ENCODE measurements at regions not wholly inside any gene's neighbourhood (a gene's known extent, or its start where the extent isn't known, plus 50 kb on each side); places are given as distances from the start of the nearest gene placed in this dataset.
"Not testable (repeated sequence)": the region's sequence is repeated elsewhere in the genome, so short reads cannot be mapped to it uniquely, and the experiment has no call there.

DNA sequence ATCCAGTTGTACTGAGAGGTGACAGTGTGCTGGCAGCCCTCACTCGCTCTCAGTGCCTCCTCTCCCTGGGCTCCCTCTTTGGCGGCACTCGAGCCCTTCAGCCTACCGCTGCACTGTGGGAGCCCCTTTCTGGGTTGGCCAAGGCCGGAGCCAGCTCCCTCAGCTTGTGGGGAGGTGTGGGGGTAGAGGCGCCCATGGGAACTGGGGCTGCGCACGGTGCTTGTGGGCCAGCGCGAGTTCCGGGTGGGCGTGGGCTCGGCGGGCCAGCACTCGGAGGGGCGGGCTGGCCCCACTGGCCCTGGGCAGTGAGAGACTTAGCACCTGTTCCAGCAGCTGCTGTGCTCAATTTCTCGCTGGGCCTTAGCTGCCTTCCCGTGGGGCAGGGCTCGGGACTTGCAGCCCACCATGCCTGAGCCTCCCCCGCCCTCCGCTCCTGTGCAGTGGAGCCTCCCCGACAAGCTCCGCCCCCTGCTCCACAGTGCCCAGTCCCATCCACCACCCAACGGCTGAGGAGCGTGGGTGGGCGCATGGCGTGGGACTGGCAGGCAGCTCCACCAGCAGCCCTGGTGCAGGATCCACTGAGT, 342.2 kb upstream of the ZNF608 start:
- DNase-seq, result peak in 1 of 3 donors; percentile 8
- Mint-ChIP-seq H3K4me3 (no peak overlapping the region), H3K4me1 (no peaks in the 10 kb centered on the region)

DNA sequence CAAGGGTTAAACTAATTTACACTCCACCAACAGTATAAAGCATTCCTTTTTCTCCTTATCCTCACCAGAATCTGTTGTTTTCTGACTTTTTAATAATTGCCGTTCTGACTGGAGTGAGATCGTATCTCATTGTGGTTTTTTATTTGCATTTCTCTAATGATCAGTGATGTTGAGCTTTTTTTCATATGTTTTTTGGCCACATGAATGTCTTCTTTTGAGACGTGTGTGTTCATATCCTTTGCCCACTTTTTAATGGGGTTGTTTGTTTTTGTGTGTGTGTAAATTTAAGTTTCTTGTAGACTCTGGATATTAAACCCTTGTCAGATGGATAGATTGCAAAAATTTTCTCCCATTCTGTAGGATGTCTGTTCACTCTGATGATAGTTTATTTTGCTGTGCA, 345.7 kb upstream of the ZNF608 start:
- ATAC-seq; H3K9me3 ChIP-seq (ENCODE audit: control insufficient read depth, low read length, poor library complexity, severe bottlenecking); H3K4me1 Mint-ChIP-seq; H3K4me3 Mint-ChIP-seq; H3K36me3 Mint-ChIP-seq (ENCODE audit: low read depth); H3K27ac Mint-ChIP-seq; DNase-seq; H3K27me3 Mint-ChIP-seq: not testable (repeated sequence)

More for the DNA sequence above, 342.2 kb upstream of the ZNF608 start:
- no peak for ATAC-seq
- H3K27ac Mint-ChIP-seq, result no peak overlapping the region
- no peaks in the 10 kb centered on the region for H3K36me3 Mint-ChIP-seq (ENCODE audit: low read depth)
- H3K27me3 Mint-ChIP-seq, result no peaks in the 10 kb centered on the region
- no peaks in the 10 kb centered on the region for H3K9me3 ChIP-seq (ENCODE audit: control insufficient read depth, low read length, poor library complexity, severe bottlenecking)

DNA sequence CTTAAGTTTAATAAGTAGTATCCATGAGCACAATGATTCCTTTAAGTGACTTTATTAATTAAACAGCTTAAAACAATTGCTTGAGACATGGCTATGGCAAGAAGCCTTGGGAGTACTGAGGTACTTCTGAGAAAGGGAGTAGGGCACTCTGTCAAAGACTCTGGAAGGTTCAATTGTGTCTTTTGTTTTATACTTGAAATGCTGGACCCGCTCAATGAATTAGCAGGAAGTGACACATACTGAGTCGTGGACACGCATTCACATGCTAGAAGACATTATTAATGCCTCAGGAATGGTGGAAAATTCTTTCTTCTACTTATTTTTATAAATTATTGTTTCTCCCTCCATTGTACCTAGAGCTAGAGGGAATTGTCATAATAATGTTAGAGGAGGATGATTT, 347.3 kb upstream of the ZNF608 start:
- no peaks in the 10 kb centered on the region for H3K9me3 ChIP-seq (ENCODE audit: control insufficient read depth, low read length, poor library complexity, severe bottlenecking)
- DNase-seq (no peak), ATAC-seq (no peak)
- no peaks in the 10 kb centered on the region for H3K4me1 Mint-ChIP-seq
- H3K4me3 Mint-ChIP-seq, result no peak overlapping the region
- no peaks in the 10 kb centered on the region for H3K27me3 Mint-ChIP-seq
- no peak overlapping the region for H3K27ac Mint-ChIP-seq
- no peaks in the 10 kb centered on the region for H3K36me3 Mint-ChIP-seq (ENCODE audit: low read depth)

DNA sequence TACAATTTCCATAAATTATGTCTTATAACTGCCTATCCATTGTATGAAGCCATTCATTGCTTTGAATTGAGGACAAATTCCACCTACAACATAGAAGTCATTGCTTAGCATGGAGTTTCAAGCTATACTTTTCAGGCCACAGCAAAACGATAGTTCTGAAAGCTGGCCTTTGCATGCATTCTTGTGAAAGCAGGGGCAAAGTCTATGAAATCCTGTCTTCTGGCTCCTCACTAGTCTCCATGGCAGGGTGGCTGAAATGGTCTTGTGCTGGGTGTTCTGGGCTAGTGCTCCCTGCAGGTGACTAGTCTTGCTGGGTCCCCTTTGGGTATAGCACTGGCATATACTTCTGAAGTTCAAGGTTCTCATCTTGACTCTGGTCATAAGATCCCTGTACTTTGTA, 353.9 kb upstream of the ZNF608 start:
- no peaks in the 10 kb centered on the region for H3K27me3 Mint-ChIP-seq
- H3K36me3 Mint-ChIP-seq (ENCODE audit: low read depth), result no peaks in the 10 kb centered on the region
- no peak overlapping the region for H3K4me3 Mint-ChIP-seq
- ATAC-seq (no peak), DNase-seq (no peak)
- H3K27ac Mint-ChIP-seq, result no peak overlapping the region
- H3K9me3 ChIP-seq (ENCODE audit: control insufficient read depth, low read length, poor library complexity, severe bottlenecking), result no peaks in the 10 kb centered on the region
- H3K4me1 Mint-ChIP-seq, result no peaks in the 10 kb centered on the region

DNA sequence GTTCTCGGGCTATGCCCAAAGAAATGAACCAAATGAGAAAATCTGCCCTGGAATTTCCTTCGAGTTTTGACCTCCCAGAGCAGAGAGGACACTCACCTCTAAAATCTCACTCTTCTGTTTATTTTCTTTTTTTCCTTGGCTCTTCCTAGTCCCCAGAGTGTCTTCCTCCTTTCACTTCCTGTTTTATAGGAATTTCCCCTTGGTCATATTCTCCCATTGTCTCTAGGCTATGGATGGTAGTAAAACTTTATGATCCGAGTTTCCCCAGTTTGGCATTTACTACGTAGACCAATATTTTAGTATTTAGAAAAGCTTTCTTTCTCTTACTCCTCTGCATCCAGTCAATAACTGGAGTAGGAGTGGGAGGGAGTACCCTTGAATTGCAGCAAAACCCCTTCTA, 354.5 kb upstream of the ZNF608 start:
- no peaks in the 10 kb centered on the region for H3K27me3 Mint-ChIP-seq
- H3K36me3 Mint-ChIP-seq (ENCODE audit: low read depth), result no peaks in the 10 kb centered on the region
- H3K27ac Mint-ChIP-seq, result no peak overlapping the region
- no peak for DNase-seq
- no peaks in the 10 kb centered on the region for H3K4me1 Mint-ChIP-seq
- no peak overlapping the region for H3K4me3 Mint-ChIP-seq
- no peak for ATAC-seq
- H3K9me3 ChIP-seq (ENCODE audit: control insufficient read depth, low read length, poor library complexity, severe bottlenecking), result no peaks in the 10 kb centered on the region

DNA sequence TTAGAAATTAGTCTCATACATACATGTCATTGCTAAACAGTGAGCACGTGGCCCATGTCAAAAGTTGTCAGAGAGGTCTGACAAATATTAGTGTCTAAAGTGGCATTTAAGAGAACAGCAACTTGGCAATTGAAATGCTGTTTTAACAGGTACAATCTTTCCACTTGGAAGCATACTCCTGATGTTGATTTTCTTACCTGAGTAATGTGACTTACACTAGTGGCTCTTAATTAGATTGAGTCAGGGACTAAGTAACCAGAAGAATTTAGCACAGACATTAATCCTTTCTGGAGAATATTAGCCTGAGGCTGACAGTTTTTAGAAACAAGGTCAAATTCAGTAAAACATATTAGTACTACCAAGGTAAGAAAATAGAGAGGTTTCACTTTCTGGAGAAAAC, 357.0 kb upstream of the ZNF608 start:
- Mint-ChIP-seq H3K27ac (no peak overlapping the region), H3K27me3 (no peaks in the 10 kb centered on the region), H3K4me1 (no peaks in the 10 kb centered on the region), H3K4me3 (no peak overlapping the region), H3K36me3 (ENCODE audit: low read depth) (no peaks in the 10 kb centered on the region)
- no peak for DNase-seq
- no peak for ATAC-seq
- no peaks in the 10 kb centered on the region for H3K9me3 ChIP-seq (ENCODE audit: control insufficient read depth, low read length, poor library complexity, severe bottlenecking)

DNA sequence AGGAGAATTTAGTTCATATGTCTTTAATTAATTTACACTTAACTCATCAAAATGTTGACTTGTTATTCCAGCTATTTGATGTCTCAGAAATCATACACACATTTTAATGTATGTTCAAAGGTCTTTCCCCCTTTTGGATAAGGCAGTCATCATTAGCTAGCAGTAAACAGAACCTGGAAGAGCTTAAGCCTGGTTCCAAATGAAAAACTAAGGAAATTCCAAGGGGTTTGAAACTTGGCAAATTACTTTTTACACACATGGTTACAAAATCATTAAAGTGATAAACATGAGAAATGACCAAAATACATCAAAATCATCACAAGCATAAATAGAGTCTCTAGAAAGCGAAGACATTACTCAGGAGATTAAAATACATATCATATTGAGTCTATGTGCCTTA, 359.8 kb upstream of the ZNF608 start:
- Mint-ChIP-seq H3K27ac (no peak overlapping the region), H3K4me1 (no peaks in the 10 kb centered on the region), H3K4me3 (no peak overlapping the region), H3K36me3 (ENCODE audit: low read depth) (no peaks in the 10 kb centered on the region), H3K27me3 (no peaks in the 10 kb centered on the region)
- no peak for DNase-seq
- no peaks in the 10 kb centered on the region for H3K9me3 ChIP-seq (ENCODE audit: control insufficient read depth, low read length, poor library complexity, severe bottlenecking)
- no peak for ATAC-seq

DNA sequence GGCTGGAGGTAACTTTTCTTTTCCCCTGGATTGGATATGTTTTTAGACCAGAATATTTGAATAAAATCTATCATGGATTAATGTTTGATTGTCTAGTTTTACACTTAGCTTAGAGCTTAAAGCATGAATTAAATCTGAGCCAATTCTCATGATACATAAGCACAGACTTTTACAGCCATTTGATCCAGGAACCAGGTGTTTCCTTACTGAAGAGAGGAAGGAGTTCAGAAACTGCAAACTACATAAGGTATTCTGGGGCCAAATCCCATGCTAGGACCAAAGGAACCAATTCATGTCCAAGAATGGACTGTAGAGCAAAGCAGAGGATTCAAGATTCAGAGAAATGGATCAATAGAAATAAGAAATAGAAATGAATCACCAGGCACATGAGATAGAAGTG, 360.4 kb upstream of the ZNF608 start:
- Mint-ChIP-seq H3K4me3 (no peak overlapping the region), H3K27ac (no peak overlapping the region), H3K27me3 (no peaks in the 10 kb centered on the region), H3K4me1 (no peaks in the 10 kb centered on the region), H3K36me3 (ENCODE audit: low read depth) (no peaks in the 10 kb centered on the region)
- ATAC-seq (no peak), DNase-seq (no peak)
- no peaks in the 10 kb centered on the region for H3K9me3 ChIP-seq (ENCODE audit: control insufficient read depth, low read length, poor library complexity, severe bottlenecking)

DNA sequence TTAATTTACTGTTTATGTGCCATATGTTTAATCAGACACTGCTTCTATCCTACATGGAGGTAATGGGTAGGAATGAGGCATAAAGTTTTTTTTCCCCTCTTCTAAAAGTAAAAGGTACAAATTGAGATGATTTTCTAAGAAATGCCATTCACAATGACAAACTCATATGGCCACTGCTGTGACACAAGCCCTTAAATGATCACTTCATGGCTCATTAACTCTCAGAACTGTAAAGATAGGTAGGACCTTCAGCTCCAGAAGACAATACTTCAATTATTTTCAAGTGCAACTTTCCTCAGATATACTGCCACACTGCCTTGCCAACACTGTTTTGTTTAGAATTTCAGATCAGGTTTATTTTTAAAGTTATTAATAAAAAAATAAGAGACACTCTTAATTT, 362.9 kb upstream of the ZNF608 start:
- H3K4me3 Mint-ChIP-seq, result no peak overlapping the region
- DNase-seq (no peak), ATAC-seq (no peak)
- no peaks in the 10 kb centered on the region for H3K4me1 Mint-ChIP-seq
- no peaks in the 10 kb centered on the region for H3K27me3 Mint-ChIP-seq
- H3K36me3 Mint-ChIP-seq (ENCODE audit: low read depth), result no peaks in the 10 kb centered on the region
- no peaks in the 10 kb centered on the region for H3K9me3 ChIP-seq (ENCODE audit: control insufficient read depth, low read length, poor library complexity, severe bottlenecking)
- H3K27ac Mint-ChIP-seq, result no peak overlapping the region

DNA sequence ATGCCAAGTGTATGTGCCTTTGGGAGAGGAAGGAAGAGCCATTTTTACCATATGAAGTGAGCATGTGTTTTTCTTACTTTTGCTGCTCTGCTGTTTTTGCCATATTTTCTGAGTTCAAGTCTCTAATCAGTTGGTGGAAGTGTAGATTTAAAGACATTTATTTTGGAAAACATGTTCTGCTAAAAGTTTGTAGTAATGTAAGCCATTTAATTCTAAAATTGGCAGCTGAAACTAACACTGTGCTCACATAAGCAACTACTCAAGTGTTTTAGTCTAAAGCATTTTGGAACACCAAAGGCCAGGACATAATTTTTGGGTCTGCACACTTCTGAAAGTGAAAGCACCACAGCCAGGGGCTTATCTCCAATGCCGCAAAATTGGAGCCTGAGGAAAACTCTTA, 363.4 kb upstream of the ZNF608 start:
- H3K27ac Mint-ChIP-seq, result no peak overlapping the region
- H3K27me3 Mint-ChIP-seq, result no peaks in the 10 kb centered on the region
- no peaks in the 10 kb centered on the region for H3K9me3 ChIP-seq (ENCODE audit: control insufficient read depth, low read length, poor library complexity, severe bottlenecking)
- DNase-seq (no peak), ATAC-seq (no peak)
- no peak overlapping the region for H3K4me3 Mint-ChIP-seq
- H3K4me1 Mint-ChIP-seq, result no peaks in the 10 kb centered on the region
- H3K36me3 Mint-ChIP-seq (ENCODE audit: low read depth), result no peaks in the 10 kb centered on the region

DNA sequence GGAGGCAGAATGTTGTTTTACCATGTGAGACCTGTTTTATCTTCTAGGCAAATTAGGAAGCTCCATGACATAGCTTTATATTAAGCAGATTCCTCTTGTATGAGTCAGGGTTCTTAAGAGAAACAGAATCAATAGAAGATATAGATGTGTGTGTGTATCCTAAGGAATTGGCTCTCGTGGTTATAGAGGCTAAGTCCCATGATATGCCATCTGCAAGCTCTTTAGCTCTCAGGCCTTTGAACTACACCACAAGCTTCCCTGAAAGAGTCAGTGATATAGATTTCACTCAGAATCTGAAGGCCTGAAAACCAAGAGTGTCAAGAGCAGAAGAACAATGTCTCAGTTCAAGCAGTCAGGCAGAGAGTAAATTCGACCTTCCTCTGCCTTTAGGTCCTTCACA, 365.8 kb upstream of the ZNF608 start:
- no peak for ATAC-seq
- H3K4me3 Mint-ChIP-seq, result no peak overlapping the region
- H3K9me3 ChIP-seq (ENCODE audit: control insufficient read depth, low read length, poor library complexity, severe bottlenecking), result no peaks in the 10 kb centered on the region
- H3K4me1 Mint-ChIP-seq, result no peaks in the 10 kb centered on the region
- H3K27me3 Mint-ChIP-seq, result no peaks in the 10 kb centered on the region
- no peak overlapping the region for H3K27ac Mint-ChIP-seq
- H3K36me3 Mint-ChIP-seq (ENCODE audit: low read depth), result no peaks in the 10 kb centered on the region
- no peak for DNase-seq

DNA sequence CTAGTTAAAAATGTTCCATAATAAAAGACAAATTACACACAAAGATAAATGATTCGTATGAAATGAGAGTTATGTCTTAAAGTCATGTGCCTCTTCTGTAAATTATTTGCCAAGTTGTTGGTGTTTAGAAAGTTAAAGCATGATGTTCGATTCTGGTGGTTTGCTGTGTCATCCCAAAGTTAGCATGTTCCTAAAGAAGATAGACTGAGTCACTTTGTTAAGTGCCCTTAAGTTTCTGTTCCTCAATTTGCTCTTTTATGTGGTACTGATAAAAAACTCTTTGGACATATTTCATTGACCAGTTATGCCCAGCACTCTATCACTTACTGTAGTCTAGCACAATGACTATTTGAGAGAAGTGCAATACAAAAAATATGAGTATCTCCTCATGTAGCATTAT, 366.9 kb upstream of the ZNF608 start:
- no peak for DNase-seq

DNA sequence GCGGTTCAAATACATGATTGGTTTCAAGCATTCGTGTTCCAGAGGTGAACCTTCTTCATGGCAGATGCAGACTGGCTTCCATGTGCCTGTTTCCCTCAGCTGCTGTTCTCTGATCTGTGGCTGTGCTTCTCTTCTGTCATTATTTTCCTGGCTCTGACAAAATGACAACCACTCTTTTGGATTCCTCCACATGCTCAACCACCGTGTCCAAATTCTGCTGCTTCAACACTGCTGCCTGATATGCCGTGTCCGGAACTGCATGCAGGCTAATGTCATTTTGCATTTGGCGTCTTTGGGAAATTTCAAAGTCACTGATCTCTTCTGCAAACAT, 368.7 kb upstream of the ZNF608 start:
- H3K4me3 Mint-ChIP-seq, result no peak overlapping the region
- H3K4me1 Mint-ChIP-seq, result no peaks in the 10 kb centered on the region
- H3K9me3 ChIP-seq (ENCODE audit: control insufficient read depth, low read length, poor library complexity, severe bottlenecking), result peaks cover 3% of the 10 kb centered on the region
- DNase-seq (no peak), ATAC-seq (no peak)
- H3K27me3 Mint-ChIP-seq, result no peaks in the 10 kb centered on the region
- H3K27ac Mint-ChIP-seq, result no peak overlapping the region
- no peaks in the 10 kb centered on the region for H3K36me3 Mint-ChIP-seq (ENCODE audit: low read depth)

More for the DNA sequence above, 366.9 kb upstream of the ZNF608 start:
- no peak overlapping the region for H3K27ac Mint-ChIP-seq
- H3K4me1 Mint-ChIP-seq, result no peaks in the 10 kb centered on the region
- H3K4me3 Mint-ChIP-seq, result no peak overlapping the region
- H3K27me3 Mint-ChIP-seq, result no peaks in the 10 kb centered on the region
- no peak for ATAC-seq
- H3K36me3 Mint-ChIP-seq (ENCODE audit: low read depth), result no peaks in the 10 kb centered on the region
- peaks cover 3% of the 10 kb centered on the region for H3K9me3 ChIP-seq (ENCODE audit: control insufficient read depth, low read length, poor library complexity, severe bottlenecking)

DNA sequence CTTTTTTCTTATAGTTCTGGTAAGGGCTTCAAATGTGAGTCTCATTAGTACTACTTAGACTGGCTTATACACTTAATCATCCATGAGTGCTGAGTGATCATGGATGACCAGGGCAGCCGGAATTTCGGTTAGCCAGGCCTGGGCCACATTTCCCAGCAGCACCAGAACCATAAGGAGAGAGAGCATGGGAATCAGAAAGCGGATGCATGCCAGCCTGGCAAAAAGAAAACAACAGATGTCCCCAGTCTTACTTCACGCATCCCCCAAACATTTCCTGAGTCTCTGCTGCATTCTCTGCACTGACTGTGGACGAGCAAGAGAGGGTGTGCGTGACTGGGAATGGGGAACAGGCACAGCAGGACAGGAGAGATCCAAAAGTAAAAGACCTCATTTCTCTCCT, 371.1 kb upstream of the ZNF608 start:
- no peak overlapping the region for H3K4me3 Mint-ChIP-seq
- H3K27ac Mint-ChIP-seq, result no peak overlapping the region
- ATAC-seq, result no peak
- H3K36me3 Mint-ChIP-seq (ENCODE audit: low read depth), result no peaks in the 10 kb centered on the region
- H3K27me3 Mint-ChIP-seq, result no peaks in the 10 kb centered on the region
- no peak for DNase-seq
- H3K4me1 Mint-ChIP-seq, result no peaks in the 10 kb centered on the region
- peaks cover 3% of the 10 kb centered on the region for H3K9me3 ChIP-seq (ENCODE audit: control insufficient read depth, low read length, poor library complexity, severe bottlenecking)

DNA sequence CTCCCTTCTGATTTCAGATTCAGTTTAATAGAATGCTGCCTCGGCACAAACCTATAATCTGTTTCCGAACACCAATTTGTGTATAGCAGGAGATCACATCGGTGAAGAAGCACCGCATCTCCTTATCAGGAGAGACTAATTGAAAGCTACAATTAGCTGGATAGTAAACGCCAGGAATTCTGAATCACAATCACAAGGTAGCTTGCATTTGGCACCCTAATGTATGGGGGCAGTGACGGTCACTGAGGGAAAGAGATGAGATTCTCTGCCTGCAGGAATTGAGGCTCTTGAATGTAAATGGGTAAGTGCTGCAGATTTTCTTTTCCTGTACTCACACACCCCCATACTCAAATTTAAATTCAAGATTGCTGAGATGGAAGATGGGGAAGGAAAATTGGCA, 373.6 kb upstream of the ZNF608 start:
- no peak overlapping the region for H3K27ac Mint-ChIP-seq
- no peak for ATAC-seq

More for the DNA sequence above, 373.6 kb upstream of the ZNF608 start:
- peaks cover 3% of the 10 kb centered on the region for H3K9me3 ChIP-seq (ENCODE audit: control insufficient read depth, low read length, poor library complexity, severe bottlenecking)
- DNase-seq, result no peak
- Mint-ChIP-seq H3K4me1 (no peaks in the 10 kb centered on the region), H3K36me3 (ENCODE audit: low read depth) (no peaks in the 10 kb centered on the region), H3K4me3 (no peak overlapping the region), H3K27me3 (no peaks in the 10 kb centered on the region)
